ENCODE measurements at regions not wholly inside any gene's neighbourhood (a gene's known extent, or its start where the extent isn't known, plus 50 kb on each side); places are given as distances from the start of the nearest gene placed in this dataset.

DNA sequence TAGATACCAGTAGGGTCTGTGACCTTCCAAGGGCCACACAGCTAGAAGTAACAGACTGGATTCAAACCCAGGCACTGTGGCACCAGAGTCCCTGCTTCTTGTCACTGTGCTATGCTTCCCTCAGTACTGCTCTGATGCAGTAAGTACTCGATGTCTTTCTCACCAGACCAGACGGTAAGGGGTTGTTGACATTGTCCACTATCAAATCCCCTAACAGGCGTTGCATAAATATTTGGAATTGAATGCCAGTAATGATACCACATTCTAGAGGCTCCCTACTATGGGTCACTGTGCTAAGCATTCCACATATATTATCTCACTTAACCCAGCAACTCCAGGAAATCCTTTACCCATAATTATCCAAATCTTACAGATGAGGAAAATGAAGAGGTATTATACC, 223.1 kb downstream of the C1D start:
- TF ChIP-seq, protein P1, sequence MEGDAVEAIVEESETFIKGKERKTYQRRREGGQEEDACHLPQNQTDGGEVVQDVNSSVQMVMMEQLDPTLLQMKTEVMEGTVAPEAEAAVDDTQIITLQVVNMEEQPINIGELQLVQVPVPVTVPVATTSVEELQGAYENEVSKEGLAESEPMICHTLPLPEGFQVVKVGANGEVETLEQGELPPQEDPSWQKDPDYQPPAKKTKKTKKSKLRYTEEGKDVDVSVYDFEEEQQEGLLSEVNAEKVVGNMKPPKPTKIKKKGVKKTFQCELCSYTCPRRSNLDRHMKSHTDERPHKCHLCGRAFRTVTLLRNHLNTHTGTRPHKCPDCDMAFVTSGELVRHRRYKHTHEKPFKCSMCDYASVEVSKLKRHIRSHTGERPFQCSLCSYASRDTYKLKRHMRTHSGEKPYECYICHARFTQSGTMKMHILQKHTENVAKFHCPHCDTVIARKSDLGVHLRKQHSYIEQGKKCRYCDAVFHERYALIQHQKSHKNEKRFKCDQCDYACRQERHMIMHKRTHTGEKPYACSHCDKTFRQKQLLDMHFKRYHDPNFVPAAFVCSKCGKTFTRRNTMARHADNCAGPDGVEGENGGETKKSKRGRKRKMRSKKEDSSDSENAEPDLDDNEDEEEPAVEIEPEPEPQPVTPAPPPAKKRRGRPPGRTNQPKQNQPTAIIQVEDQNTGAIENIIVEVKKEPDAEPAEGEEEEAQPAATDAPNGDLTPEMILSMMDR (IDR thresholded peaks at IDR 0.05; ENCODE audit: poor library complexity), result no peak
- TF ChIP-seq EZH2 (IDR thresholded peaks at IDR 0.05; ENCODE audit: borderline replicate concordance), result no peak
- TF ChIP-seq EZH2phosphoT487 (IDR thresholded peaks at IDR 0.05; ENCODE audit: low read depth, severe bottlenecking, unreplicated experiment), result no peak

Measured in hepatocyte (in vitro differentiated cells).